ENCODE measurements at regions not wholly inside any gene's neighbourhood (a gene's known extent, or its start where the extent isn't known, plus 50 kb on each side); places are given as distances from the start of the nearest gene placed in this dataset.
"Not testable (repeated sequence)": the region's sequence is repeated elsewhere in the genome, so short reads cannot be mapped to it uniquely, and the experiment has no call there.

- no peak for DNase-seq
These were observed 186.8 kb downstream of the KCNS3 start for GRCh38 chr2:18065249-18065648.

GRCh38 chr2:18063826-18064470, 185.5 kb downstream of the KCNS3 start:
- peak; percentile 34 for DNase-seq

- DNase-seq = peak; percentile 17
These were observed 184.4 kb downstream of the KCNS3 start for GRCh38 chr2:18062892-18063291.

GRCh38 chr2:18061717-18062116, 183.2 kb downstream of the KCNS3 start:
- no peak for DNase-seq

- no peak for DNase-seq
These were observed 179.2 kb downstream of the KCNS3 start for GRCh38 chr2:18057657-18058056.

- no peak for DNase-seq
These were observed 176.8 kb downstream of the KCNS3 start for GRCh38 chr2:18055290-18055689.

GRCh38 chr2:18050001-18050400, 171.5 kb downstream of the KCNS3 start:
- DNase-seq = no peak

GRCh38 chr2:18049325-18049724, 170.9 kb downstream of the KCNS3 start:
- no peak for DNase-seq

GRCh38 chr2:18047896-18048657, 169.6 kb downstream of the KCNS3 start:
- peak; percentile 24 for DNase-seq

GRCh38 chr2:18047213-18047611, 168.7 kb downstream of the KCNS3 start:
- DNase-seq = peak; percentile 75

GRCh38 chr2:18046558-18047212, 168.2 kb downstream of the KCNS3 start:
- DNase-seq = peak; percentile 73

- no peak for DNase-seq
These were observed 167.6 kb downstream of the KCNS3 start for GRCh38 chr2:18046017-18046416.

- peak; percentile 6 for DNase-seq
These were observed 166.8 kb downstream of the KCNS3 start for GRCh38 chr2:18045230-18045629.

GRCh38 chr2:18017381-18017780, 138.9 kb downstream of the KCNS3 start:
- DNase-seq = not testable (repeated sequence)

- no peak for DNase-seq
These were observed 131.4 kb downstream of the KCNS3 start for GRCh38 chr2:18009891-18010290.

- DNase-seq = no peak
These were observed 126.9 kb downstream of the KCNS3 start for GRCh38 chr2:18005411-18005810.

- DNase-seq = no peak
These were observed 123.2 kb downstream of the KCNS3 start for GRCh38 chr2:18001671-18002070.

- no peak for DNase-seq
These were observed 118.5 kb downstream of the KCNS3 start for GRCh38 chr2:17996978-17997377.

GRCh38 chr2:17995593-17995992, 117.1 kb downstream of the KCNS3 start:
- no peak for DNase-seq
